ENCODE measurements at regions not wholly inside any gene's neighbourhood (a gene's known extent, or its start where the extent isn't known, plus 50 kb on each side); places are given as distances from the start of the nearest gene placed in this dataset.
"Not testable (repeated sequence)": the region's sequence is repeated elsewhere in the genome, so short reads cannot be mapped to it uniquely, and the experiment has no call there.

- no peak for DNase-seq (ENCODE audit: low read depth in 2 of 3, low spot score in 2 of 3)
Measured at GRCh38 chr16:87199379-87199778, 117.8 kb downstream of the C16orf95 start.

GRCh38 chr16:87199901-87200300 is 117.3 kb downstream of the C16orf95 start:
- DNase-seq (ENCODE audit: low read depth in 2 of 3, low spot score in 2 of 3), result no peak

GRCh38 chr16:87200637-87201036 is 116.6 kb downstream of the C16orf95 start:
- DNase-seq (ENCODE audit: low read depth in 2 of 3, low spot score in 2 of 3), result no peak

DNA sequence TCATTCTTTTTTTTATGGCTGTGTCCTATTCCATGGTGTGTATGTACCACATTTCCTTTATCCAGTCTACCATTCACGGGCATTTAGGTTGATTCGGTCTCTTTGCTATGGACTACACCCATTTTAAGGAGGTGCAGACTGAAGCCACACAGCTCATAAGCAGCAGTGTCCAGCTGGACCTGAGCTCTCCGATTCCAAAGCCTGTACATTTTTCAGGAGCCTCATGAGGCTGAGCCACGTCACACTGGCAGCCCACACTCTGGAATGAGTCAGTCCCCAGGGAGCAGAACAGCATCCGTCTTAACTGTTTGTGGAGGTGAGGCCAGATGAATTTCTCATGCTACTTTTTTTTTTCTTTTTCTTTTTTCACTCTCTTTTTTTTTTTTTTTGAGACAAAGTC is 116.1 kb downstream of the C16orf95 start:
- DNase-seq (ENCODE audit: low read depth in 2 of 3, low spot score in 2 of 3), result no peak

- no peak for DNase-seq (ENCODE audit: low read depth in 2 of 3, low spot score in 2 of 3)
Measured at GRCh38 chr16:87201790-87202189, 115.4 kb downstream of the C16orf95 start.

DNA sequence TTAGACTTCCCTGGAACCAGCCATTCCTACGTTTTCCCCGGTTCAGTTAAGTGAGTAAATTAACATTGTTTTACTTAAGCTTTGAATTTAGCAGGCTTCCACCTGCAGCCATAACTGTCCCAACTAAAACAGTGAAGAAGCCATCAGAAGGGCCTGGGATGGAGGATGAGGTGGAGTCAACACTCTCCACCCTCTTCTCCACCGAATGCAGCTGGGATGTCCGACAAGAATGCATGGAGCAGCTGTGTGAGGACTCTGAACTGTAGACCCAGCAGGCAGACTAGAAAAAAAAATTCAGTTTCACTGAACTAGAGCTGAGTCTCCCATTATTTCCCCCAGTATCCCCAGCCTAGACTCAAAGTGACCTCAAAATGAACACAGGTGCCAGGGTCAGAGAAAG is 114.8 kb downstream of the C16orf95 start:
- no peak for DNase-seq (ENCODE audit: low read depth in 2 of 3, low spot score in 2 of 3)

- peak in 2 of 3 donors; percentile 56 to 70 for DNase-seq (ENCODE audit: low read depth in 2 of 3, low spot score in 2 of 3)
Measured at GRCh38 chr16:87203060-87203656, 114.0 kb downstream of the C16orf95 start.

DNA sequence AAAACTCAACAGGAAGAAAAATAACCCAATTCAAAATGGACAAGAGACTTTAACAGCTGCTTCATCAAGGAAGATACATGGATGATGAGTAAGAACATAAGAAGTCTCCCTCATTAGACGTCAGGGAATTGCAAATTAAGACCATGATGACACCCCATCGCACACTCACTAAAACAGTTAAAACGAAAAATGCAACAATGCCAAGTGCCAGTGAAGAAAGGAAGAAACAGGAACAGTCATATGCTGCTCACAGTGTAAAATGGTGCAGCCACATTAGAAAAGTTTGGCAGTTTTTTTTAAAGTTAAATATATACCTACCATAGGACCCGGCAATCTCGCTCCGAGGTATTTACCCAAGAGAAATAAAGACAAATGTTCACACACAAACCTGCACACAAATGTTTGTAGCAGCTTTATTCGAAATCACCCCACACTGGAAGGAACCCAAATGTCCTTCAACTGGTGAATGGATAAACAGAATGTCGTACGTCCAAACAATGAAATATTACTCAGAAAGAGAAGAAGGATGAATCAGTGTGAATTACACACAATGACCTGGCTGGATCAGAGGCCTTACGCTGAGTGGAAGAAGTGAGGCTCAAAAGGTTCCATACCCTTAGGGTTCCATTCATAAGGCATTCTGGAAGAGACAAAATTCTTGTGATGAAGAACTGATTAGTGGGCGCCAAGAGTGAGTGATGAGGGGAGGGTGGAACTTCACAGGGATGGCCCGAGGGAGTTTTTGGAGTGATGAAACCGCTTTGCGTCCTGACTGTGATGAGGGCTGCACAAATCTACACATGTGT is 110.3 kb downstream of the C16orf95 start:
- no peak for DNase-seq (ENCODE audit: low read depth in 2 of 3, low spot score in 2 of 3)

DNA sequence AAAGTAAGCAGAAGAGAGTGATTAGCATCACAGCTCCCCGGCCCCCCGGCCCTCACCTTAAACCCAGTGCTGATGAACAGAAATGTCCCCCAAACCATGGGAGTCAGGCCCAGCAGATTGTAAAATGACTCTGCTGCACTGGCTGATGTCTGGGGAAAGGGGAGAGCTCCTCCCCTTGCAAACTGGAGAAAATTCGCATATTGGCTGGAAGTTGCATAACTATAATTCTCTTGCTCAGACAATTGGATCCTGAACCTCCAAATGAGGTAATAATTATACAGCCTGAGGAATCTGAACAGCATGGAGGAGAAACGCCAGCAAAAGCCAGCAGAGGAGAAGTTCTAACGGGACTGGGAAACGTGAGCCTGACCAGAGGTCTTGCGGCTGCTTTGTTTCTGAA is 109.7 kb downstream of the C16orf95 start:
- no peak for DNase-seq (ENCODE audit: low read depth in 2 of 3, low spot score in 2 of 3)

- DNase-seq (ENCODE audit: low read depth in 2 of 3, low spot score in 2 of 3), result no peak
Measured at GRCh38 chr16:87207965-87208364, 109.2 kb downstream of the C16orf95 start.

GRCh38 chr16:87208968-87209367 is 108.2 kb downstream of the C16orf95 start:
- not testable (repeated sequence) for DNase-seq (ENCODE audit: low read depth in 2 of 3, low spot score in 2 of 3)

DNA sequence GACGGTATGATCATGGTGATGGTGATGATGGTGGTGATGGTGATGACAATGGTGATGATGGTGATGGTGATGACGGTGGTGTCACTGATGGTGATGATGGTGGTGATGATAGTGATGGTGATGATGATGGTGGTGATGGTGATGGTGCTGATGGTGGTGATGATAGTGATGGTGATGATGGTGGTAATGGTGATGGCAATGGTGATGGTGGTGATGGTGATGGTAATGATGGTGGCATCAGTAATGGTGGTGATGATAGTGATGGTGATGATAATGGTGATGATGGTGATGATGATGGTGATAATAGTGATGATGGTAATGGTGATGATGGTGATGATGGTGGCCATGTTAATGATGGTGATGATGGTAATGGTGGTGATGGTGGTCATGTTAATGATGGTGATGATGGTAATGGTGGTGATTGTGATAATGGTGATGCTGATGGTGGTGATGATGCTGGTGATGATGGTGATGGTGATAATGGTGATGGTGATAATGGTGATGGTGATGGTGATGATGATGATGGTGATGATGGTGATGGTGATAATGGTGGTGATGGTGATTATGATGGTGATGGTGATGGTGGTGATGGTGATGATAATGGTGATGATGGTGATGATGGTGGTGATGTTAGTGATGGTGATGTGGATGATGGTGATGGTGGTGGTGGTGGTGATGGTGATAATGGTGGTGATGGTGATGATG is 107.2 kb downstream of the C16orf95 start:
- no peak for DNase-seq (ENCODE audit: low read depth in 2 of 3, low spot score in 2 of 3)

DNA sequence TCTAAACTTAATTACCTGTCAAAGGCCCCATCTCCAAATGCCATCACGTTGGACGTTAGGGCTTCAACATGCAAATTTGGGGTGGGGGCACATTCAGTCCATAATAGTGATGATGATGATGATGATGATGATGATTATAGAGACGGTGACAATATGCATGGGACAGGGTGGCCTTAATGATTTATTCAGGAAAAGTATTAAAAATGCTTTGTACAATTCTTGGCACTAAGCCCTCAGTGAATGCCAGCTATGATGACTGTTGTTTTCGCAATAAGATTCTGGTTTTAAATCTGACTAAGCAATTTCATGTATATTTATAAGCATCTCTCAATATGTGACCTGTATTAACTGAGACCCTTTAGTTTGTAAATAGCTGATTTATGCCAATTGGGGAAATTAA is 106.3 kb downstream of the C16orf95 start:
- DNase-seq (ENCODE audit: low read depth in 2 of 3, low spot score in 2 of 3), result peak in 1 of 3 donors; percentile 27

DNA sequence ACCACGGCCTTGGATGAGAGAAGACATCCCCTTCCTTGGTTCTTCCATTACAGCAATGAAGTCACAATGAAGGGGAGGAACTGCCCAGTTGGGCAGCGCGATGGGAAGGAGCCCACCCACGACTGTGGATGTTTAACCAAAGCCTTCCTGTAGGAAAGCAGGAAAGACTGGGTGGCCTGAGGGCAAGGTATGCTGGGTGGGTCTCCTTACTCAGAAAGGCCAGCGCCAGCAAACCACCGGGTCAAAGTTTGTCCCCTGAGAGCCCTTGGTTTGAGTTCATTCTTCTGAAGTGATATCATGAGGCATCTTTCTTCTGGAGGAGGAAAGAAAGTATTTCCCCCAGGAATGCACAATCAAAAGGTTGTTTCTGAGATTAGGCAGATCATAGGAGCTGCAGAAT is 105.2 kb downstream of the C16orf95 start:
- no peak for DNase-seq (ENCODE audit: low read depth in 2 of 3, low spot score in 2 of 3)

GRCh38 chr16:87213536-87213935 is 103.7 kb downstream of the C16orf95 start:
- DNase-seq (ENCODE audit: low read depth in 2 of 3, low spot score in 2 of 3), result no peak

GRCh38 chr16:87216148-87216840 is 100.9 kb downstream of the C16orf95 start:
- no peak for DNase-seq (ENCODE audit: low read depth in 2 of 3, low spot score in 2 of 3)

- no peak for DNase-seq (ENCODE audit: low read depth in 2 of 3, low spot score in 2 of 3)
Measured at GRCh38 chr16:87216841-87217275, 100.3 kb downstream of the C16orf95 start.

- not testable (repeated sequence) for DNase-seq (ENCODE audit: low read depth in 2 of 3, low spot score in 2 of 3)
Measured at GRCh38 chr16:87217802-87218201, 99.4 kb downstream of the C16orf95 start.

DNA sequence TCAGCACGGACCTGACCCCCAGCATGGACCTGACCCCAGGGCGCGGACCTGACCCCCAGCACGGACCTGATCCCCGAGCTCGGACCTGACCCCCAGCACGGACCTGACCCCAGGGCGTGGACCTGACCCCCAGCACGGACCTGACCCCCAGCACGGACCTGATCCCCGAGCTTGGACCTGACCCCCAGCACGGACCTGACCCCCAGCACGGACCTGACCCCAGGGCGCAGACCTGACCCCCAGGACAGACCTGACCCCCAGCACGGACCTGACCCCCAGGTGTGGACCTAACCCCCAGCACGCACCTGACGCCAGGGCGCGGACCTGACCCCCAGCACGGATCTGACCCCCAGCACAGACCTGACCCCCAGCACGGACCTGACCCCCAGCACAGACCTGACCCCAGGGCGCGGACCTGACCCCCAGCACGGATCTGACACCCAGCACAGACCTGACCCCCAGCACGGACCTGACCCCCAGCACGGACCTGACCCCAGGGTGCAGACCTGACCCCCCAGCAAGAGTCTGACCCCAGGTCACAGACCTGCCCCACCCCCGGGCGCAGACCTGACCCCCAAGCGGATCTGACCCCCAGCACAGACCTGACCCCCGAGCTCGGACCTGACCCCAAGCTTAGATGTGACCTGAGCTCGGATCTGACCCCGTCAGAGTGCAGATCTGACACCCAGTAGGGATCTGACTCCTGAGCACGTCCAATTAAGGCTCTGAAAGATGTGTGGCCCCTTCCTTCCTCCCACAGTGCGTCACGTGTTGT is 98.7 kb downstream of the C16orf95 start:
- no peak for DNase-seq (ENCODE audit: low read depth in 2 of 3, low spot score in 2 of 3)

GRCh38 chr16:87219287-87219909 is 97.8 kb downstream of the C16orf95 start:
- no peak for DNase-seq (ENCODE audit: low read depth in 2 of 3, low spot score in 2 of 3)
